B cell (primary cell): ENCODE measurements at regions not wholly inside any gene's neighbourhood (a gene's known extent, or its start where the extent isn't known, plus 50 kb on each side); places are given as distances from the start of the nearest gene placed in this dataset.

ENCODE experiments used
- ATAC-seq: fragments of 200-7000 bp; cut with Tn5 transposase; one replicate; pipeline ENCODE4 v1.10.0; 2021; ENCODE audit warnings: low read depth, mild to moderate bottlenecking, moderate number of reproducible peaks, moderate library complexity
- CTCF ChIA-PET: fragments of 350-600 bp; sonication (Branson Sonifier 250); formaldehyde crosslinking; loops from one replicate; lab custom pipeline; 2021; ENCODE audit warnings: antibody characterized with exemption, inconsistent platforms; lab: Charles Lee
- POLR2A ChIA-PET: fragments of 350-600 bp; sonication (Branson Sonifier 250); formaldehyde crosslinking; loops from one replicate; lab custom pipeline; 2021; ENCODE audit warnings: antibody characterized with exemption; lab: Charles Lee
- DNase-seq: peaks from one replicate; pipeline ENCODE4 v3.0.0; 2013
- H2AFZ ChIP-seq: 2 replicates; pipeline ENCODE4 v1.6.1; 2012; ENCODE audit warnings: mild to moderate bottlenecking, low read depth, low read length; ENCODE audit not compliant: insufficient read depth, poor library complexity, severe bottlenecking
- H3K27ac ChIP-seq, 2 donors: 1 replicate in 1 of 2; 2 replicates in 1 of 2; pipeline ENCODE4 v1.5.1; 2012 to 2013; ENCODE audit warnings: low read length in 2 of 2, mild to moderate bottlenecking in 2 of 2, moderate library complexity in 1 of 2
- H3K27me3 ChIP-seq, 4 experiments: fragments of 200-600 bp in 1 of 4; sonication (generic) in 1 of 4; replicated peaks in 1 of 4; 1 replicate in 2 of 4; 2 replicates in 2 of 4; pipeline versions ENCODE4 v1.6.1 to v1.7.0; 2013 to 2016; ENCODE audit warnings: low read length in 3 of 4, mild to moderate bottlenecking in 2 of 4, mixed read lengths in 1 of 4, moderate library complexity in 1 of 4; ENCODE audit not compliant: insufficient read depth in 4 of 4, control insufficient read depth in 3 of 4; ENCODE audit errors: control extremely low read depth in 1 of 4
- H3K36me3 ChIP-seq, 2 experiments: replicated peaks in 1 of 2; 1 replicate in 1 of 2; 2 replicates in 1 of 2; pipeline versions ENCODE4 v1.6.1 to v1.7.1; 2013; ENCODE audit warnings: low read length in 1 of 2; ENCODE audit not compliant: insufficient read depth in 2 of 2, control insufficient read depth in 1 of 2; ENCODE audit errors: control extremely low read depth in 1 of 2, extremely low read depth in 1 of 2
- H3K4me1 ChIP-seq, 2 donors: fragments of 200-600 bp in 1 of 2; sonication (generic) in 1 of 2; 1 replicate in 1 of 2; 2 replicates in 1 of 2; pipeline versions ENCODE4 v1.5.1 to v1.6.1; 2013 to 2017; ENCODE audit warnings: low read length in 2 of 2; ENCODE audit not compliant: control insufficient read depth in 2 of 2, insufficient read depth in 2 of 2
- H3K4me2 ChIP-seq: replicated peaks from 2 replicates; pipeline ENCODE3; 2012; ENCODE audit warnings: mild to moderate bottlenecking, low read depth, low read length; ENCODE audit not compliant: poor library complexity, severe bottlenecking
- H3K4me3 ChIP-seq, 5 experiments: fragments of 200-600 bp in 1 of 5; sonication (generic) in 1 of 5; 1 replicate in 3 of 5; 2 replicates in 2 of 5; pipeline versions ENCODE4 v1.5.1 to v1.7.0; 2011 to 2016; ENCODE audit warnings: low read length in 4 of 5, mild to moderate bottlenecking in 4 of 5, low read depth in 2 of 5, control low read depth in 1 of 5, moderate library complexity in 1 of 5; ENCODE audit not compliant: insufficient read depth in 1 of 5; ENCODE audit errors: control extremely low read depth in 1 of 5, extremely low read depth in 1 of 5
- H3K79me2 ChIP-seq: fragments of 200-600 bp; sonication (generic); one replicate; pipeline ENCODE4 v1.6.0; 2016; ENCODE audit warnings: low read length; ENCODE audit not compliant: control insufficient read depth, insufficient read depth
- H3K9ac ChIP-seq: fragments of 200-600 bp; sonication (generic); 2 replicates; pipeline ENCODE4 v1.6.1; 2017; ENCODE audit warnings: mild to moderate bottlenecking, low read length, moderate library complexity
- H3K9me3 ChIP-seq, 3 donors: one replicate each; pipeline versions ENCODE4 v1.6.1 to v1.7.1; 2013; ENCODE audit warnings: low read length in 2 of 3; ENCODE audit not compliant: control insufficient read depth in 2 of 3, insufficient read depth in 1 of 3; ENCODE audit errors: control extremely low read depth in 1 of 3
- H4K20me1 ChIP-seq: 2 replicates; pipeline ENCODE4 v1.6.0; 2012; ENCODE audit warnings: mild to moderate bottlenecking, low read length; ENCODE audit not compliant: insufficient read depth, control insufficient read depth, poor library complexity, severe bottlenecking
- H3K27ac Mint-ChIP-seq: one replicate; pipeline ENCODE4 v1.8.0; 2021; ENCODE audit warnings: mixed read lengths
- H3K27me3 Mint-ChIP-seq: one replicate; pipeline ENCODE4 v1.8.0; 2021; ENCODE audit warnings: mixed read lengths
- H3K4me1 Mint-ChIP-seq: one replicate; pipeline ENCODE4 v1.8.0; 2021; ENCODE audit warnings: mixed read lengths
- H3K4me3 Mint-ChIP-seq: one replicate; pipeline ENCODE4 v1.8.0; 2021; ENCODE audit warnings: mixed read lengths
- H3K9me3 Mint-ChIP-seq: one replicate; pipeline ENCODE4 v1.8.0; 2022; ENCODE audit warnings: mixed read lengths; ENCODE audit not compliant: insufficient read depth
- EZH2 ChIP-seq: IDR thresholded peaks from 2 replicates; pipeline ENCODE4 v1.6.1; 2012; ENCODE audit warnings: borderline replicate concordance, low read depth, mild to moderate bottlenecking, moderate library complexity, low read length; ENCODE audit not compliant: insufficient read depth, poor library complexity, severe bottlenecking
- WGBS: methylation state at CpG from one replicate; pipeline ENCODE4 v1.1.5; 2013; ENCODE audit warnings: missing lambda C conversion rate; ENCODE audit not compliant: insufficient coverage; 5-methylcytosine and 5-hydroxymethylcytosine counted together
- intact Hi-C: fragments of 100-400 bp; cut with micrococcal nuclease; formaldehyde crosslinking; loops from one replicate; pipeline ENCODE4 v1.10.0; 2022
- TF ChIP-seq, protein P1 (sequence below): fragments of 200-600 bp; IDR thresholded peaks from one replicate; pipeline ENCODE4 v1.8.0; 2022; ENCODE audit warnings: antibody characterized with exemption, mild to moderate bottlenecking

DNA sequence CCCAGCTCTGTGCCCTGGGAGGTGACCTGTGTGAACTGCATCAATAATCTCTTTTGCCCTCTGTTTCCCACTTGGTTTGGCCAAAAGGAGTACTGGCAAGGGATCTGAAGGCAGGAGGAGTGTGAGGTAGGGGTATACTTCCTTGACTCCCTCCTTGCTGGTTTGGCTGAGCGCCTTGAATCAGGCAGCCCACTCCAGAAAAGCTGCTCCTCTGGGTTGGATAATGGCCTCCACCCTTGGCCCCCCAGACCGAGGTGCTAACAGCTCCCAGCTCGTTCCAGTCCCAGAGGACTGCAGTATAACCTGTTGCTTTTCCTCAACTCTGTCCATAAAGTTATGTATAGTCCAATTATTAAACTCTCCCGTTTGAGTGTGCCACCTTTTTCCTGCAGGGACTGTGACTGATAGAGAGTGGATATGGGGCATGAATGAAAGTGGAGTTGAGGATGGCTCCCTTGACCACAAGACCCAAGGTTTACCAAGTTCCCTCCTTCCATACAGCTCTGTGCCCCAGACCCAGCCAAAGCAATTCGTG, 88.2 kb upstream of the HAND1 start:
- Mint-ChIP-seq H3K9me3 (no peaks in the 10 kb centered on the region), H3K4me1 (no peaks in the 10 kb centered on the region), H3K4me3 (no peak overlapping the region), H3K27ac (no peak overlapping the region), H3K27me3 (peaks cover 30% of the 10 kb centered on the region)
- Histone ChIP-seq H3K9ac (no peak overlapping the region), H2AFZ (no peak overlapping the region), H3K36me3 (no peaks in the 10 kb centered on the region), H4K20me1 (no peaks in the 10 kb centered on the region), H3K79me2 (no peaks in the 10 kb centered on the region), H3K4me1 (no peaks in the 10 kb centered on the region), H3K27me3 (peaks cover 0 to 11% (median 2%) of the 10 kb centered on the region in 4 experiments), H3K4me3 (no peak overlapping the region), H3K4me2 (no peak overlapping the region), H3K9me3 (no peaks in the 10 kb centered on the region), H3K27ac (no peak overlapping the region)
- ChIA-PET CTCF (no interaction called here), POLR2A (no interaction called here)
- intact Hi-C loops, result no loop called here
- ATAC-seq (no peak), DNase-seq (no peak)
- no peak for TF ChIP-seq EZH2
- TF ChIP-seq, protein P1, sequence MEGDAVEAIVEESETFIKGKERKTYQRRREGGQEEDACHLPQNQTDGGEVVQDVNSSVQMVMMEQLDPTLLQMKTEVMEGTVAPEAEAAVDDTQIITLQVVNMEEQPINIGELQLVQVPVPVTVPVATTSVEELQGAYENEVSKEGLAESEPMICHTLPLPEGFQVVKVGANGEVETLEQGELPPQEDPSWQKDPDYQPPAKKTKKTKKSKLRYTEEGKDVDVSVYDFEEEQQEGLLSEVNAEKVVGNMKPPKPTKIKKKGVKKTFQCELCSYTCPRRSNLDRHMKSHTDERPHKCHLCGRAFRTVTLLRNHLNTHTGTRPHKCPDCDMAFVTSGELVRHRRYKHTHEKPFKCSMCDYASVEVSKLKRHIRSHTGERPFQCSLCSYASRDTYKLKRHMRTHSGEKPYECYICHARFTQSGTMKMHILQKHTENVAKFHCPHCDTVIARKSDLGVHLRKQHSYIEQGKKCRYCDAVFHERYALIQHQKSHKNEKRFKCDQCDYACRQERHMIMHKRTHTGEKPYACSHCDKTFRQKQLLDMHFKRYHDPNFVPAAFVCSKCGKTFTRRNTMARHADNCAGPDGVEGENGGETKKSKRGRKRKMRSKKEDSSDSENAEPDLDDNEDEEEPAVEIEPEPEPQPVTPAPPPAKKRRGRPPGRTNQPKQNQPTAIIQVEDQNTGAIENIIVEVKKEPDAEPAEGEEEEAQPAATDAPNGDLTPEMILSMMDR, result no peak
- WGBS, result 92% methylated on average over 2 of the region's 5 CpGs

DNA sequence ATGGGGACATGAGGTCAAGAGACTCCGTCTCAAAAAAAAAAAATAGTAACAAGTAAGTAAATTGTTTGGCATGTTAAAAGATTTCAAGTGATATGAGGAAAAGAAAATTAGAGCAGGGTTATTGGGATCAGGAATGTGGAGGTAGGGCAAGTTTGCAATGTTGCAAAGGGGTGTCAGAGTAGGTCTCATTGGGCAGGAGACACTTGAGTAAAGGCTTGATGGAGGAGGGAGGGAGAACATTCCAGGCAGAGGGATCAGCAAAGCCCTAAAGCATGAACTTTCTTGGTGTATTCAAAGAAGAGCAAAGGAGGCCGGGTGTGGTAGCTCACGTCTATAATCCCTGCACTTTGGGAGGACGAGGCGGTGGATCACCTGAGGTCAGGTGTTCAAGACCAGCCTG, 87.1 kb upstream of the HAND1 start:
- ChIA-PET POLR2A (no interaction called here), CTCF (no interaction called here)
- H3K4me1 Mint-ChIP-seq, result no peaks in the 10 kb centered on the region
- no peak overlapping the region for H3K27ac Mint-ChIP-seq
- no peaks in the 10 kb centered on the region for H3K9me3 Mint-ChIP-seq
- H3K4me3 ChIP-seq, result no peak overlapping the region
- TF ChIP-seq EZH2, result no peak
- TF ChIP-seq, protein P1, result no peak
- no peak overlapping the region for H3K4me2 ChIP-seq
- no peaks in the 10 kb centered on the region for H3K9me3 ChIP-seq
- H3K27me3 ChIP-seq, result peaks cover 0 to 13% (median 2%) of the 10 kb centered on the region in 4 experiments
- no peak overlapping the region for H3K4me3 Mint-ChIP-seq
- H2AFZ ChIP-seq, result no peak overlapping the region
- H3K27ac ChIP-seq, result no peak overlapping the region
- no peak for DNase-seq
- H3K4me1 ChIP-seq, result no peaks in the 10 kb centered on the region
- peaks cover 31% of the 10 kb centered on the region for H3K27me3 Mint-ChIP-seq
- no peaks in the 10 kb centered on the region for H3K36me3 ChIP-seq
- no peak overlapping the region for H3K9ac ChIP-seq
- no peaks in the 10 kb centered on the region for H3K79me2 ChIP-seq
- WGBS, result 96% methylated on average over 5 of the region's 5 CpGs
- no peak for ATAC-seq
- H4K20me1 ChIP-seq, result no peaks in the 10 kb centered on the region
- intact Hi-C loops, result no loop called here
